ENCODE measurements at regions not wholly inside any gene's neighbourhood (a gene's known extent, or its start where the extent isn't known, plus 50 kb on each side); places are given as distances from the start of the nearest gene placed in this dataset.

DNA sequence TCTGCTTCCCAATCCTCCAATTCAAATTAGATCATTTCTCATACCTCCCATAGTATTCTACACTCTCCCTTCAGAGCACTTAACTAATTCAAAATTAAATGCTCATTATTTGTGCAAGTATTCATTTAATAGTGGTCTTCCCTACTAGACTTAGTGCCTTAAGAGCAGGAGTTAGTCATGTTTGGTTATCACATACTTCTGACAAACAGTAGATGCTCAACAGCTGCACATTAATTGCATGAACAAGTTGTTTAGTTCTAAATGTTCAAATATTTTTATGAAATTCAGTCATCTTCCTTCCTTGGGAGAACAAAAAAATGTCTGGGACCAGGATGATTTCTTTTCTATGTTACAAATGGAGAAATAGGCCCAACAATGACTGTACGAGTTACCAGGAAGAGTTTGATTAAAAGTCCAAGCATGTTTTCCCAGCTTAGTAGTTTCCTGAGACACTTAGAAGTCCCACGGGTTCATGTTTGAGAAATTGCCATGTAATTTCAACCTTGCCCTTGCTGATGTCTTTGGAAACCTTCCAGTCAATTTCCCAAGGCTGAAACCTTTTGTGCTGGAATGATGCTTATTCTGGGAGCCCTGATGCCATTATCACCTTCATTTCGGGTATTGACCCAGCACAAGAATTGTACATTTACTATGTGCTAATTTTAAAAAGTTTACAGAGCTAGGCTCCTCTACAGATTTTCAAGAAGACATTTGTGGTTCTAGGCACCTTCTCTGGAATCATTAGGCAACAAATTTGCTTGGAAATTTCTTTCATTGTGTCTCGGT is 437.9 kb upstream of the PLXNA2 start:
- Histone ChIP-seq H4K8ac (ENCODE audit: low read depth, low read length) (no peak overlapping the region), H3K79me2 (ENCODE audit: control insufficient read depth, insufficient read depth, low read length) (no peaks in the 10 kb centered on the region)

DNA sequence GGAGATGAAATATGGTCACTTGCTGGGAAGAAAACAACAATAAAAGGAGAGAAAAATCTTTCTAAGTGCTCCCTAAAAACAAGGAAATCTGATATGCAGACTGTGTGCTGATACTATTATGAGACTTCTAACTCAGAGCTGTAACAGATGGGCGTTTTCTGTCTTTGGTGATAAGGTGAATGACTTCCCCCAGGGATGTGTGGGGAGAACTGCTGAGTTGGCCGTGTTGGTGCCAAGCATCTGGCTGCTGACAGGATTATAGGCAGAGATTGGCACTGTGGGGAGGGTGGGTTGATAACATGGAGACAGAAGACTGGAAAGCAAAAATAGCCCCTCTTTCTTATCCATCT is 438.5 kb upstream of the PLXNA2 start:
- H4K8ac ChIP-seq (ENCODE audit: low read depth, low read length): no peak overlapping the region
- no peaks in the 10 kb centered on the region for H3K79me2 ChIP-seq (ENCODE audit: control insufficient read depth, insufficient read depth, low read length)
- no peak overlapping the region for H3K4me2 ChIP-seq (ENCODE audit: low read length)
- no peak overlapping the region for H3K23ac ChIP-seq (ENCODE audit: low read length)
- H3K27me3 ChIP-seq (ENCODE audit: insufficient read depth, low read length, poor library complexity): no peaks in the 10 kb centered on the region
- H2BK5ac ChIP-seq (ENCODE audit: low read length): no peak overlapping the region
- WGBS (ENCODE audit: extremely low coverage, insufficient coverage, low lambda C conversion rate): no CpG with 5 or more reads among the region's 2 CpGs
- no peaks in the 10 kb centered on the region for H3K4me1 ChIP-seq (ENCODE audit: control insufficient read depth, low read depth, low read length)
- H2AK5ac ChIP-seq (ENCODE audit: low read length): no peak overlapping the region
- H3K4ac ChIP-seq (ENCODE audit: low read depth, low read length): no peak overlapping the region
- no peak overlapping the region for H3K9ac ChIP-seq (ENCODE audit: low read length)
- no peak overlapping the region for H2BK15ac ChIP-seq (replicated peaks; ENCODE audit: low read depth)
- no peak overlapping the region for H3K27ac ChIP-seq (ENCODE audit: low read depth, low read length)
- H3K36me3 ChIP-seq (ENCODE audit: control insufficient read depth, insufficient read depth, low read length): no peaks in the 10 kb centered on the region
- no peaks in the 10 kb centered on the region for H3K79me1 ChIP-seq (ENCODE audit: low read length)
- H3K56ac ChIP-seq (ENCODE audit: low read length): no peak overlapping the region
- no peak overlapping the region for H3K18ac ChIP-seq (ENCODE audit: low read length)
- H3K4me3 ChIP-seq (ENCODE audit: low read length): no peak overlapping the region
- H4K5ac ChIP-seq (ENCODE audit: low read length): no peak overlapping the region
- no peak for DNase-seq
- no peak overlapping the region for H2BK120ac ChIP-seq (ENCODE audit: low read depth, low read length)

More for the DNA sequence above, 437.9 kb upstream of the PLXNA2 start:
- no peaks in the 10 kb centered on the region for H3K4me1 ChIP-seq (ENCODE audit: control insufficient read depth, low read depth, low read length)
- no peak overlapping the region for H3K23ac ChIP-seq (ENCODE audit: low read length)
- H2BK15ac ChIP-seq (replicated peaks; ENCODE audit: low read depth): no peak overlapping the region
- no peak overlapping the region for H3K4me2 ChIP-seq (ENCODE audit: low read length)
- WGBS (ENCODE audit: extremely low coverage, insufficient coverage, low lambda C conversion rate): no CpG with 5 or more reads among the region's 4 CpGs
- no peaks in the 10 kb centered on the region for H3K36me3 ChIP-seq (ENCODE audit: control insufficient read depth, insufficient read depth, low read length)
- no peak overlapping the region for H3K4me3 ChIP-seq (ENCODE audit: low read length)
- no peak overlapping the region for H3K18ac ChIP-seq (ENCODE audit: low read length)
- no peak overlapping the region for H2BK120ac ChIP-seq (ENCODE audit: low read depth, low read length)
- H3K27ac ChIP-seq (ENCODE audit: low read depth, low read length): no peak overlapping the region
- H2AK5ac ChIP-seq (ENCODE audit: low read length): no peak overlapping the region
- H3K56ac ChIP-seq (ENCODE audit: low read length): no peak overlapping the region
- no peak overlapping the region for H3K9ac ChIP-seq (ENCODE audit: low read length)
- H3K4ac ChIP-seq (ENCODE audit: low read depth, low read length): no peak overlapping the region
- no peaks in the 10 kb centered on the region for H3K79me1 ChIP-seq (ENCODE audit: low read length)
- H3K27me3 ChIP-seq (ENCODE audit: insufficient read depth, low read length, poor library complexity): no peaks in the 10 kb centered on the region
- no peak overlapping the region for H4K5ac ChIP-seq (ENCODE audit: low read length)
- no peak for DNase-seq
- no peak overlapping the region for H2BK5ac ChIP-seq (ENCODE audit: low read length)

DNA sequence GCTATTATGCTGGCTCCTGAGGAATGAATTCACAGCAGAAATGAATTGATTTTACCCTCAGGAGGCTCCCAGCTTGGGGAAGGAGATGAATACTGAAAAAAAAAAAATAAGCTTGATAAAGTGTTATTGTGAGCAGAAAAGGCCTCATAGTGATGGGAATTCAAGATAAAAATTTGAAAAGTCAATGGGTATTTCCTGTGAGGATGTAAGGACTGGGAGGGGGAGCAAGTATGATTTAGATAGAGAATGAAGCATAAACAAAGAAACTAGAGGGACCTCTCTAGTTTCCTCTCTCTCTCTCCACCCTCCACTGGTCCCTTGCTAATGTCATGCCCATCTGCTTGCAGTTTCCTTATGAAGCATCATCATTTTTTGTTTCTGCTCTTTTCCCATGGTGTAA is 439.0 kb upstream of the PLXNA2 start:
- Histone ChIP-seq H3K4ac (ENCODE audit: low read depth, low read length) (no peak overlapping the region), H2AK5ac (ENCODE audit: low read length) (no peak overlapping the region), H3K27ac (ENCODE audit: low read depth, low read length) (no peak overlapping the region), H3K56ac (ENCODE audit: low read length) (no peak overlapping the region), H3K23ac (ENCODE audit: low read length) (no peak overlapping the region), H3K4me3 (ENCODE audit: low read length) (no peak overlapping the region), H3K4me1 (ENCODE audit: control insufficient read depth, low read depth, low read length) (no peaks in the 10 kb centered on the region), H4K5ac (ENCODE audit: low read length) (no peak overlapping the region), H3K18ac (ENCODE audit: low read length) (no peak overlapping the region), H3K4me2 (ENCODE audit: low read length) (no peak overlapping the region), H3K36me3 (ENCODE audit: control insufficient read depth, insufficient read depth, low read length) (no peaks in the 10 kb centered on the region), H2BK5ac (ENCODE audit: low read length) (no peak overlapping the region), H4K8ac (ENCODE audit: low read depth, low read length) (no peak overlapping the region), H2BK120ac (ENCODE audit: low read depth, low read length) (no peak overlapping the region), H2BK15ac (replicated peaks; ENCODE audit: low read depth) (no peak overlapping the region), H3K79me1 (ENCODE audit: low read length) (no peaks in the 10 kb centered on the region), H3K79me2 (ENCODE audit: control insufficient read depth, insufficient read depth, low read length) (no peaks in the 10 kb centered on the region), H3K27me3 (ENCODE audit: insufficient read depth, low read length, poor library complexity) (no peaks in the 10 kb centered on the region), H3K9ac (ENCODE audit: low read length) (no peak overlapping the region)
- DNase-seq: no peak

DNA sequence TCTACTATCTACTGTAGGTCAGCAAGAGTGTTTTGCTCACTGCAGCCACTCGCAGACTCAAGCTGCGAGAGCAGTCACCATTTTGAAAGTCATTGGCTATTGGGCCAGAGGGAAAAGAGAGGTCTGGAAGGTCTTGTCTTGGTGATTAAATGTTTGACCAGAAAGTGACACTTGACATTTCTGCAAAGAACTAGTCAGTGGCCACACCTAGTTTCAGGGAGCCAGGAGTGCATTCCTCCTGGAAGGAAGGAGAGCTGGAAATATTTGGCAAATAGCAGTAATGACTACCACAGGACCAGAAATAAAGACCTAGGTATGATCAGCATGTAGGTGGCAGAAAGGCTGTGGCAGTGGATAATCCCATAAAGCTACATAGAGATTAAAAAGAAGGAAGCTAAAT is 440.0 kb upstream of the PLXNA2 start:
- Histone ChIP-seq H3K4ac (ENCODE audit: low read depth, low read length) (no peak overlapping the region), H3K79me1 (ENCODE audit: low read length) (no peaks in the 10 kb centered on the region), H3K18ac (ENCODE audit: low read length) (no peak overlapping the region), H3K56ac (ENCODE audit: low read length) (no peak overlapping the region), H3K79me2 (ENCODE audit: control insufficient read depth, insufficient read depth, low read length) (no peaks in the 10 kb centered on the region), H3K9ac (ENCODE audit: low read length) (no peak overlapping the region), H3K23ac (ENCODE audit: low read length) (no peak overlapping the region), H2AK5ac (ENCODE audit: low read length) (no peak overlapping the region), H4K5ac (ENCODE audit: low read length) (no peak overlapping the region), H2BK120ac (ENCODE audit: low read depth, low read length) (no peak overlapping the region), H2BK15ac (replicated peaks; ENCODE audit: low read depth) (no peak overlapping the region), H3K36me3 (ENCODE audit: control insufficient read depth, insufficient read depth, low read length) (no peaks in the 10 kb centered on the region), H3K27me3 (ENCODE audit: insufficient read depth, low read length, poor library complexity) (no peaks in the 10 kb centered on the region), H3K4me2 (ENCODE audit: low read length) (no peak overlapping the region), H3K4me3 (ENCODE audit: low read length) (no peak overlapping the region), H2BK5ac (ENCODE audit: low read length) (no peak overlapping the region), H4K8ac (ENCODE audit: low read depth, low read length) (no peak overlapping the region), H3K4me1 (ENCODE audit: control insufficient read depth, low read depth, low read length) (no peaks in the 10 kb centered on the region), H3K27ac (ENCODE audit: low read depth, low read length) (no peak overlapping the region)
- no peak for DNase-seq
- no CpG with 5 or more reads among the region's 2 CpGs for WGBS (ENCODE audit: extremely low coverage, insufficient coverage, low lambda C conversion rate)

DNA sequence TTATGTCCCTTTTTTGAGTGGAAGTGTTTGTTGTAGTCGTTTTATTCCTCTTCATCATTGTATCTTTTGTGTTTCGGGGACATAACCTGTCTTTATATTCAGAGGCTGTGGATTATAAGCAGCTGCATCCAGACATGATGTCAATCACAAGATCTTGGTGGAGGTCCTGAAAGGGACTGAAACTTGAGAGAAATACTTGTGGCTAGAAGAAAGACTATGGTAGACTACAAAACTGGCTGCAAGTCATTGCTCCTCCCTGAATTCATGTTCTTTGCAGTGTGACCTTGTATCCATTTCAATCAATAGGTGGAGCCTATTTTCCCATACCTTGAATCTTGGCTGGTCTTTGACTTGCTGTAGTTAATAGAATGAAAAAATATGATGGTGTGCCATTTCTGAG is 442.4 kb upstream of the PLXNA2 start:
- H3K36me3 ChIP-seq (ENCODE audit: control insufficient read depth, insufficient read depth, low read length): no peaks in the 10 kb centered on the region
- H2BK15ac ChIP-seq (replicated peaks; ENCODE audit: low read depth): no peak overlapping the region
- H3K4ac ChIP-seq (ENCODE audit: low read depth, low read length): no peak overlapping the region
- H3K27ac ChIP-seq (ENCODE audit: low read depth, low read length): no peak overlapping the region
- no peak overlapping the region for H4K8ac ChIP-seq (ENCODE audit: low read depth, low read length)
- H2BK120ac ChIP-seq (ENCODE audit: low read depth, low read length): no peak overlapping the region
- no CpG with 5 or more reads among the region's 2 CpGs for WGBS (ENCODE audit: extremely low coverage, insufficient coverage, low lambda C conversion rate)
- H3K79me2 ChIP-seq (ENCODE audit: control insufficient read depth, insufficient read depth, low read length): no peaks in the 10 kb centered on the region
- H3K4me3 ChIP-seq (ENCODE audit: low read length): no peak overlapping the region
- no peaks in the 10 kb centered on the region for H3K27me3 ChIP-seq (ENCODE audit: insufficient read depth, low read length, poor library complexity)
- no peak for DNase-seq
- H2AK5ac ChIP-seq (ENCODE audit: low read length): no peak overlapping the region
- H3K23ac ChIP-seq (ENCODE audit: low read length): no peak overlapping the region
- H4K5ac ChIP-seq (ENCODE audit: low read length): no peak overlapping the region
- no peak overlapping the region for H3K9ac ChIP-seq (ENCODE audit: low read length)
- no peak overlapping the region for H3K4me2 ChIP-seq (ENCODE audit: low read length)
- H3K56ac ChIP-seq (ENCODE audit: low read length): no peak overlapping the region
- no peaks in the 10 kb centered on the region for H3K79me1 ChIP-seq (ENCODE audit: low read length)
- H3K4me1 ChIP-seq (ENCODE audit: control insufficient read depth, low read depth, low read length): no peaks in the 10 kb centered on the region
- no peak overlapping the region for H2BK5ac ChIP-seq (ENCODE audit: low read length)
- H3K18ac ChIP-seq (ENCODE audit: low read length): no peak overlapping the region

DNA sequence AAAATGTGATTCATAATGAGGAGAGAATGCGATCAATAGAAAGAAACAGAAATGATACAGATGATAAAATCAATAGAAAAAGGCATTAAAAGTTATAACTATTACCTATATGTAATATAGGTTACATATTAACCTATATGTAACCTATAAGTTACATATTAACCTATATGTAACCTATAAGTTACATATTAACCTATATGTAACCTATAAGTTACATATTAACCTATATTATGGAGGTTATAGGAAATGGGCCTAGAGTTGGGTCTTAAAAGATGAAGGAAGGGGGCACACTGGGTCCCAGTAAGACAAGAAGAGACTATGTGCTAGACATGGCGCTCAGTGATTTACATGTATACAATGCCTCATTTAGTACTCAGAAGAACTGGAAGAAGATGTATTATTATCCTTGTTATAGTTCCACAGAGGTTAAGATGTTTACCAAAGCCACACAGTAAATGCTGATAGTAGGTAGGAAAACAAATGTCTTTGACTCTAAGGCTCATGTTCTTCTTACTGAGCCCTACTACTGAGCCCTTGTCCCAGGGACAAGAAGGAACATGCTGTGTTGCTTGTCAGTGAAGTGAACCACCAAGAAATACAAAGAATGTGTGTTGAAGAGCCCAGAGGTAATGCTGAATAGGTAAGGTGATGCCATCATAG is 444.6 kb upstream of the PLXNA2 start:
- no peaks in the 10 kb centered on the region for H3K27me3 ChIP-seq (ENCODE audit: insufficient read depth, low read length, poor library complexity)
- H3K4me3 ChIP-seq (ENCODE audit: low read length): no peak overlapping the region
- H3K4me2 ChIP-seq (ENCODE audit: low read length): no peak overlapping the region
- H3K56ac ChIP-seq (ENCODE audit: low read length): no peak overlapping the region
- DNase-seq: no peak
- H2BK5ac ChIP-seq (ENCODE audit: low read length): no peak overlapping the region
- no peak overlapping the region for H3K9ac ChIP-seq (ENCODE audit: low read length)
- no peak overlapping the region for H2BK120ac ChIP-seq (ENCODE audit: low read depth, low read length)
- no peak overlapping the region for H2BK15ac ChIP-seq (replicated peaks; ENCODE audit: low read depth)
- H3K79me1 ChIP-seq (ENCODE audit: low read length): no peaks in the 10 kb centered on the region
- H3K79me2 ChIP-seq (ENCODE audit: control insufficient read depth, insufficient read depth, low read length): no peaks in the 10 kb centered on the region
- no peak overlapping the region for H3K4ac ChIP-seq (ENCODE audit: low read depth, low read length)
- H3K36me3 ChIP-seq (ENCODE audit: control insufficient read depth, insufficient read depth, low read length): no peaks in the 10 kb centered on the region
- no peak overlapping the region for H3K18ac ChIP-seq (ENCODE audit: low read length)
- H4K8ac ChIP-seq (ENCODE audit: low read depth, low read length): no peak overlapping the region
- no peak overlapping the region for H3K23ac ChIP-seq (ENCODE audit: low read length)
- H3K27ac ChIP-seq (ENCODE audit: low read depth, low read length): no peak overlapping the region
- no peak overlapping the region for H2AK5ac ChIP-seq (ENCODE audit: low read length)
- no peaks in the 10 kb centered on the region for H3K4me1 ChIP-seq (ENCODE audit: control insufficient read depth, low read depth, low read length)
- WGBS (ENCODE audit: extremely low coverage, insufficient coverage, low lambda C conversion rate): no CpG with 5 or more reads among the region's 2 CpGs
- H4K5ac ChIP-seq (ENCODE audit: low read length): no peak overlapping the region
